Upper lobe of left lung (tissue), 6 donors: ENCODE measurements at regions not wholly inside any gene's neighbourhood (a gene's known extent, or its start where the extent isn't known, plus 50 kb on each side); places are given as distances from the start of the nearest gene placed in this dataset.

Experiments used
- ATAC-seq, 2 donors: fragments of 200-7000 bp; cut with Tn5 transposase; one replicate each; pipeline ENCODE4 v1.9.1; 2022; ENCODE audit warnings: mild to moderate bottlenecking in 2 of 2, moderate library complexity in 2 of 2; ENCODE audit not compliant: low FRiP score in 2 of 2
- DNase-seq, 2 donors: peaks; one replicate each; pipeline ENCODE4 v3.0.0-alpha.2; 2019 to 2020
- H3K27ac ChIP-seq, 4 donors: fragments of 200-600 bp; sonication (generic); one replicate each; pipeline ENCODE4 v1.5.1; 2016 to 2019
- H3K27me3 ChIP-seq, 4 donors: fragments of 200-600 bp; sonication (generic); one replicate each; pipeline ENCODE4 v1.5.1; 2017 to 2019
- H3K36me3 ChIP-seq, 4 donors: fragments of 200-600 bp; sonication (generic); one replicate each; pipeline ENCODE4 v1.5.1; 2016 to 2019
- H3K4me1 ChIP-seq, 4 donors: fragments of 200-600 bp; sonication (generic); one replicate each; pipeline ENCODE4 v1.5.1; 2018 to 2019
- H3K4me3 ChIP-seq, 4 donors: fragments of 200-600 bp; sonication (generic); one replicate each; pipeline ENCODE4 v1.5.1; 2017 to 2019; ENCODE audit warnings: mild to moderate bottlenecking in 2 of 4, moderate library complexity in 1 of 4
- H3K9me3 ChIP-seq, 4 donors: fragments of 200-600 bp; sonication (generic); one replicate each; pipeline ENCODE4 v1.5.1; 2018 to 2019
- EP300 ChIP-seq, 4 donors: sonication (generic); formaldehyde crosslinking; IDR thresholded peaks; one replicate each; pipeline ENCODE4 v1.5.1; 2017; ENCODE audit warnings: antibody characterized with exemption in 4 of 4, control low read depth in 2 of 4
- POLR2A ChIP-seq, 4 donors: fragments of 450-650 bp; IDR thresholded peaks; one replicate each; pipeline ENCODE4 v1.5.1; 2016 to 2017; ENCODE audit warnings: antibody characterized with exemption in 4 of 4, mild to moderate bottlenecking in 2 of 4
- POLR2AphosphoS5 ChIP-seq, 2 donors: sonication (generic); formaldehyde crosslinking; IDR thresholded peaks; one replicate each; pipeline ENCODE4 v1.5.1; 2017; ENCODE audit warnings: antibody characterized with exemption in 2 of 2
- WGBS, 2 donors: methylation state at CpG; one replicate each; pipeline ENCODE4 v1.1.5; 2017 to 2018; 5-methylcytosine and 5-hydroxymethylcytosine counted together
- small RNA-seq, 4 donors: library from RNA; depleted of rRNA; stranded (forward); fragments of <200 nt; gene quantifications; one replicate each; pipeline ENCODE3, GENCODE V24; 2016
- TF ChIP-seq, protein P1 (sequence below), 6 experiments: fragments of 450-650 bp in 4 of 6; fragments of 200-600 bp in 2 of 6; sonication (generic) in 2 of 6; IDR thresholded peaks; one replicate each; pipeline ENCODE4 v1.5.1; 2016 to 2019; ENCODE audit warnings: antibody characterized with exemption in 6 of 6
- donor health status: DM: no; HTN: no; CAD: no; lungs with moderate emphysema.
- donor health status: DM: no; HTN: yes; CAD: no; lungs with severe emphysema.

DNA sequence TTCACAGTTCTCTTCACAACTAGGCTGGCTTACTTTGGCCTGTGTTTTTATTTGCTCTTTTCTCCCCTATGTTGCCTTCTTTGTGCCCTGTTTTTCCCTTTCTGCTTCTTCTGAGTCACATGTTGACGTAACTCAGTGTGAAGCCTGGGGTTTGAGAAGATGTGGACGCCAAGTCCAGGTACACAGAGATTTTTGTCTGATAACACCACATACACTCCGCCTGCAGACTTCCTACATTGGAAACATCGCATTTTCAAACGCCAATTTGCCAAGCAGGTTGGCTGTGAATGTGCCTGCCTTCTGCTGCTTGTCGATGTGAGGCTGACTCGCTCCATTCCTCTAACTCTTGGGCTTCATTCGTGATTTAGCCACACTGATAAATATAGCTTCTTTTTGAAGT lies 62.6 kb upstream of the FN1 start:
- WGBS, 2 donors: 82 to 85% methylated on average over 8 of the region's 8 CpGs
- H3K9me3 ChIP-seq: no peaks in the 10 kb centered on the region
- no peak for DNase-seq
- no peak for TF ChIP-seq POLR2AphosphoS5 (IDR thresholded peaks at IDR 0.05)
- H3K4me1 ChIP-seq: no peaks in the 10 kb centered on the region
- H3K4me3 ChIP-seq: no peak overlapping the region
- H3K36me3 ChIP-seq: no peaks in the 10 kb centered on the region
- no peak for ATAC-seq
- H3K27ac ChIP-seq: no peak overlapping the region
- H3K27me3 ChIP-seq: no peaks in the 10 kb centered on the region

- Histone ChIP-seq H3K9me3 (no peaks in the 10 kb centered on the region), H3K27me3 (no peaks in the 10 kb centered on the region), H3K4me3 (no peak overlapping the region), H3K4me1 (no peaks in the 10 kb centered on the region), H3K27ac (no peak overlapping the region), H3K36me3 (no peaks in the 10 kb centered on the region)
- TF ChIP-seq POLR2A (IDR thresholded peaks at IDR 0.05): no peak
- TF ChIP-seq POLR2AphosphoS5 (IDR thresholded peaks at IDR 0.05): no peak
- no peak for TF ChIP-seq EP300 (IDR thresholded peaks at IDR 0.05)
- TF ChIP-seq, protein P1, sequence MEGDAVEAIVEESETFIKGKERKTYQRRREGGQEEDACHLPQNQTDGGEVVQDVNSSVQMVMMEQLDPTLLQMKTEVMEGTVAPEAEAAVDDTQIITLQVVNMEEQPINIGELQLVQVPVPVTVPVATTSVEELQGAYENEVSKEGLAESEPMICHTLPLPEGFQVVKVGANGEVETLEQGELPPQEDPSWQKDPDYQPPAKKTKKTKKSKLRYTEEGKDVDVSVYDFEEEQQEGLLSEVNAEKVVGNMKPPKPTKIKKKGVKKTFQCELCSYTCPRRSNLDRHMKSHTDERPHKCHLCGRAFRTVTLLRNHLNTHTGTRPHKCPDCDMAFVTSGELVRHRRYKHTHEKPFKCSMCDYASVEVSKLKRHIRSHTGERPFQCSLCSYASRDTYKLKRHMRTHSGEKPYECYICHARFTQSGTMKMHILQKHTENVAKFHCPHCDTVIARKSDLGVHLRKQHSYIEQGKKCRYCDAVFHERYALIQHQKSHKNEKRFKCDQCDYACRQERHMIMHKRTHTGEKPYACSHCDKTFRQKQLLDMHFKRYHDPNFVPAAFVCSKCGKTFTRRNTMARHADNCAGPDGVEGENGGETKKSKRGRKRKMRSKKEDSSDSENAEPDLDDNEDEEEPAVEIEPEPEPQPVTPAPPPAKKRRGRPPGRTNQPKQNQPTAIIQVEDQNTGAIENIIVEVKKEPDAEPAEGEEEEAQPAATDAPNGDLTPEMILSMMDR (IDR thresholded peaks at IDR 0.05): no peak
- DNase-seq: no peak
- ATAC-seq: peak in 1 of 2 donors; percentile 23
These were observed 57.5 kb upstream of the FN1 start for GRCh38 chr2:215493376-215493775.

- no peaks in the 10 kb centered on the region for H3K4me1 ChIP-seq
- H3K4me3 ChIP-seq: no peak overlapping the region
- H3K36me3 ChIP-seq: no peaks in the 10 kb centered on the region
- H3K27ac ChIP-seq: no peak overlapping the region
- WGBS, 2 donors: 81% methylated on average over 3 of the region's 3 CpGs
- ATAC-seq (no peak), DNase-seq (no peak)
- H3K9me3 ChIP-seq: no peaks in the 10 kb centered on the region
- H3K27me3 ChIP-seq: no peaks in the 10 kb centered on the region
- no peak for TF ChIP-seq POLR2A (IDR thresholded peaks at IDR 0.05)
- TF ChIP-seq, protein P1 (IDR thresholded peaks at IDR 0.05): no peak
- no peak for TF ChIP-seq EP300 (IDR thresholded peaks at IDR 0.05)
- TF ChIP-seq POLR2AphosphoS5 (IDR thresholded peaks at IDR 0.05): no peak
These were observed 53.5 kb upstream of the FN1 start for GRCh38 chr2:215489288-215489848.

- WGBS, 2 donors: 55 to 66% methylated on average over 4 of the region's 4 CpGs
- no peak for TF ChIP-seq POLR2A (IDR thresholded peaks at IDR 0.05)
- TF ChIP-seq EP300 (IDR thresholded peaks at IDR 0.05): peak in 1 of 4 donors; percentile 57
- ATAC-seq (peak in 1 of 2 donors; percentile 60), DNase-seq (peak in 1 of 2 donors; percentile 41)
- Histone ChIP-seq H3K4me3 (no peak overlapping the region), H3K27me3 (no peaks in the 10 kb centered on the region), H3K36me3 (no peaks in the 10 kb centered on the region), H3K4me1 (no peaks in the 10 kb centered on the region), H3K9me3 (no peaks in the 10 kb centered on the region), H3K27ac (no peak overlapping the region)
These were observed 51.1 kb upstream of the FN1 start for GRCh38 chr2:215487002-215487372.

DNA sequence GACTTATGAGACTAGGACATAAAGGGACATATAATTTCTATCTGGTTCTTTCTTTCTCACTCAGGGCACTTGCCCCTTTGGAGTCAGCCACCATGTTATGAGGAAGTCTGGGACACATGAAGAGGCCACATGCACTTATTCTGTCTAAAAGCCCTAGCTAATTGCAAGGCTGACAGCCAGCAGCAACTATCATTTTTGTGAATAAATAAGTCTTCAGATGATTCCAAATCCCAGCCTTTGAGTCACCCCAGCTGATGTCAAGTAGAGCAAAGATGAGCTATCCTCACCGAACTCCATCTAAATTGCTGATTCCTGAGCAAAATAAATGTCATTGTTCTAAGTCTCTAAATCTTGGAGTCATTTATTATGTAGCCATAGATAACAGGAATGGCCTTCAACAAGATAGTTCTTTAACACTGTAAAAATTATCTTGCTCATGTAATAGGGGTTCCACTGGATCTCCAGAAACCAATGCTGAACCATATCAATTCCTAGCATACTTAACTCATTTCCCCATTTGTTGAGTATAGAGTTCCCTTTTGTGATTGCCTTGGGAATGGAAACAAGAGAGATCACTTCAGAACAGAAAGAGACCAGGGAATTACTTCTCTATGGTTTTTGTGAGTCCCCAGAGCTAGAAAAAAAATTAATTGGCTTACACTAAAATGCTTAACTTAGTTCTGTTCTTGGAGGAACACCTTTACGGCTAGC lies 50.6 kb upstream of the FN1 start:
- Histone ChIP-seq H3K4me3 (no peak overlapping the region), H3K36me3 (no peaks in the 10 kb centered on the region), H3K27me3 (no peaks in the 10 kb centered on the region), H3K4me1 (no peaks in the 10 kb centered on the region), H3K27ac (no peak overlapping the region), H3K9me3 (no peaks in the 10 kb centered on the region)
- no peak for TF ChIP-seq EP300 (IDR thresholded peaks at IDR 0.05)
- TF ChIP-seq, protein P1 (IDR thresholded peaks at IDR 0.05): no peak
- no peak for TF ChIP-seq POLR2A (IDR thresholded peaks at IDR 0.05)
- TF ChIP-seq POLR2AphosphoS5 (IDR thresholded peaks at IDR 0.05): no peak
- 72 to 84% methylated on average over 2 of the region's 2 CpGs for WGBS, 2 donors
- DNase-seq: no peak
- no peak for ATAC-seq

Small RNAs in the stretch of these regions (small RNA-seq; reads per million reads assigned to genes)
- gene AC093850.1: 0 reads per million in 4 donors
